ENCODE measurements at regions not wholly inside any gene's neighbourhood (a gene's known extent, or its start where the extent isn't known, plus 50 kb on each side); places are given as distances from the start of the nearest gene placed in this dataset.

DNA sequence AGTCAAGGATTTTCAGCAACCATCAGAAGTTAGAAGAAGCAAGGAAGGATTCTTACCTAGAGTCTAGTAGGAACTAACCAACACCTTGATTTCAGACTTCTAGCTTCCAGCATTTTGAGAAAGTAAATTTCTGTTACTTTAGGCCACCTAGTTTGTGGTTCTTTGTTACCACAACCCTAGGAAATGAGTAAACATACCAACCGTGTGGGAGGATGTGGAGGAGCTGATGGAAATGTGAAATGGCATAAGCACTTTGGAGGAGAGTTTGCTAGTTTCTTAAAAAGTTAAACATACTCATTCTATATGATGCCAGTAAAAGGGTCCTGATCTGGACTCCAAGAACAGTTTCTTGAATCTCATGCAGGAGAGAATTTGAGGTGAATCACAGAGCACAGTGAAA is 679.4 kb downstream of the PDHA2 start:
- Histone ChIP-seq H3K9me3 (ENCODE audit: control insufficient read depth, insufficient read depth, low read length) (no peaks in the 10 kb centered on the region), H3K27ac (ENCODE audit: low read depth, low read length) (no peak overlapping the region), H3K27me3 (ENCODE audit: control insufficient read depth, insufficient read depth, low read length) (no peaks in the 10 kb centered on the region), H3K36me3 (ENCODE audit: control insufficient read depth, insufficient read depth, low read length) (peaks cover 5% of the 10 kb centered on the region), H3K4me1 (ENCODE audit: control insufficient read depth, insufficient read depth, low read length) (no peaks in the 10 kb centered on the region), H3K4me3 (ENCODE audit: low read depth, low read length) (no peak overlapping the region)
- WGBS (ENCODE audit: insufficient coverage): no CpG with 5 or more reads among the region's 1 CpG
- DNase-seq (ENCODE audit: low read depth in 4 of 6, low spot score in 6 of 6): no peak

DNA sequence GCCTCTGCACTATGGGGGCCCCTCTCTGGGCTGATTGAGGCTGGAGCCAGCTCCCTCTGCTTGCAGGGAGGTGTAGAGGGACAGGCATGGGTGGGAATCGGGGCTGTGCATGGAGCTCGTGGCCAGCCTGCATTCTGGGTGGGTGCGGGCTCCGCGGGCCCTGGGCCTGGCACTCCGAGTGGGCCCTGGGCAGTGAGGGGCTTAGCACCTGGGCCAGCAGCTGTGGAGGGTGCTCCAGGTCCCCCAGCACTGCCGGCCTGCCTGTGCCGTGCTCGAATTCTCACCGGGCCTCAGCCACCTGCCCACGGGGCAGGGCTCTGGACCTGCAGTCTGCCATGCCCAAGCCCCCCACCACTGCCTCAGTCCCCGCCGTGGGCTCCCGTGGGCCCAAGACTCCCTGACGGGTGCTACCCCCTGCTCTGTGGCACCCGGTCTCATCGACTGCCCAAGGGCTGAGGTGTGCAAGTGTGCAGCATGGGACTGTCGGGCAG is 681.2 kb downstream of the PDHA2 start:
- Histone ChIP-seq H3K4me1 (ENCODE audit: control insufficient read depth, insufficient read depth, low read length) (no peaks in the 10 kb centered on the region), H3K27ac (ENCODE audit: low read depth, low read length) (no peak overlapping the region), H3K27me3 (ENCODE audit: control insufficient read depth, insufficient read depth, low read length) (no peaks in the 10 kb centered on the region), H3K4me3 (ENCODE audit: low read depth, low read length) (no peak overlapping the region), H3K36me3 (ENCODE audit: control insufficient read depth, insufficient read depth, low read length) (peaks cover 5% of the 10 kb centered on the region), H3K9me3 (ENCODE audit: control insufficient read depth, insufficient read depth, low read length) (no peaks in the 10 kb centered on the region)
- WGBS (ENCODE audit: insufficient coverage): 91% methylated on average over 18 of the region's 18 CpGs
- DNase-seq (ENCODE audit: low read depth in 4 of 6, low spot score in 6 of 6): no peak

DNA sequence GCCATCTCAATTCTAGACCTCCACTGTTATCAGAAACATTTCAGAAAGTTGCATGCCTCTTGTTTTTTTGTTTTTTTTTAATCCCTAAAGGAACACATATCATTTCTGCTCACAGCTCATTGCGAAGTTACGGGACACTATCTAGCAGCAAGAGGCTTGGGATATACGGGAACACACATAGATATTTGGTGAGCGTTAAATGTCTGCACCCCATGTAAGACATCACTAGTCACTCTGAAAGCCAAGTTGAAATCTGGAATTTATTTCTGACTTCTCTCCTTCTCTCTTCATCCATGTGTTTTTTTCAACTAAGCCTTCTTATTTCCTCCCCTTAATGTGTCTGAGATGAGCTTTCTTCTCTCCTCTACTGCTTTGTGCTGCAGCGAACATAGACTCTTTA is 683.7 kb downstream of the PDHA2 start:
- WGBS (ENCODE audit: insufficient coverage): 50% methylated on average over 2 of the region's 5 CpGs
- no peaks in the 10 kb centered on the region for H3K27me3 ChIP-seq (ENCODE audit: control insufficient read depth, insufficient read depth, low read length)
- H3K36me3 ChIP-seq (ENCODE audit: control insufficient read depth, insufficient read depth, low read length): peaks cover 5% of the 10 kb centered on the region
- no peak overlapping the region for H3K27ac ChIP-seq (ENCODE audit: low read depth, low read length)
- no peaks in the 10 kb centered on the region for H3K9me3 ChIP-seq (ENCODE audit: control insufficient read depth, insufficient read depth, low read length)
- H3K4me1 ChIP-seq (ENCODE audit: control insufficient read depth, insufficient read depth, low read length): no peaks in the 10 kb centered on the region
- H3K4me3 ChIP-seq (ENCODE audit: low read depth, low read length): no peak overlapping the region
- DNase-seq (ENCODE audit: low read depth in 4 of 6, low spot score in 6 of 6): no peak

DNA sequence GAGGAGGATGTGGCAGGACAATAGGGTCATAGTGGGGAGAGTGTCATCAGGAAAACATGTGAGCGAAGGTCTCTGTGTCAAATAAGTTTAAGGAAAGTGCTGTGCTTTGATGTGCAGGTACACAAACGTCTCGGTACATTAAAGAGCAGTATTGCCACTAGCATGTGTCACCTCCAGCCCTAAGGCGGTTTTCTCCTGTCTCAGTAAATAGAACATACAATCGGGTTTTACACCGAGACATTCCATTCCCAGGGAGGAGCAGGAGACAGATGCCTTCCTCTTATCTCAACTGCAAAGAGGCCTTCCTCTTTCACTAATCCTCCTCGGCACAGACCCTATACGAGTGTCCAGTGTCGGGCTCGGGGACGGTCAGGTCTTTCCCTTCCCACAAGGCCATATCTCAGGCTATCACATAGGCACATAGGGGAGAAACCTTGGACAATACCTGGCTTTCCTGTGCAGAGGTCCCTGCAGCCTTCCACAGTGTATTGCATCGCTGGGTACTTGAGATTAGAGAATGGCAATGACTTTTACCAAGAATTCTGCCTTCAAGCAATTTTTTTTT is 684.5 kb downstream of the PDHA2 start:
- no peaks in the 10 kb centered on the region for H3K9me3 ChIP-seq (ENCODE audit: control insufficient read depth, insufficient read depth, low read length)
- H3K4me3 ChIP-seq (ENCODE audit: low read depth, low read length): no peak overlapping the region
- H3K27ac ChIP-seq (ENCODE audit: low read depth, low read length): no peak overlapping the region
- no peaks in the 10 kb centered on the region for H3K27me3 ChIP-seq (ENCODE audit: control insufficient read depth, insufficient read depth, low read length)
- 83% methylated on average over 8 of the region's 12 CpGs for WGBS (ENCODE audit: insufficient coverage)
- DNase-seq (ENCODE audit: low read depth in 4 of 6, low spot score in 6 of 6): no peak
- peaks cover 5% of the 10 kb centered on the region for H3K36me3 ChIP-seq (ENCODE audit: control insufficient read depth, insufficient read depth, low read length)
- no peaks in the 10 kb centered on the region for H3K4me1 ChIP-seq (ENCODE audit: control insufficient read depth, insufficient read depth, low read length)

DNA sequence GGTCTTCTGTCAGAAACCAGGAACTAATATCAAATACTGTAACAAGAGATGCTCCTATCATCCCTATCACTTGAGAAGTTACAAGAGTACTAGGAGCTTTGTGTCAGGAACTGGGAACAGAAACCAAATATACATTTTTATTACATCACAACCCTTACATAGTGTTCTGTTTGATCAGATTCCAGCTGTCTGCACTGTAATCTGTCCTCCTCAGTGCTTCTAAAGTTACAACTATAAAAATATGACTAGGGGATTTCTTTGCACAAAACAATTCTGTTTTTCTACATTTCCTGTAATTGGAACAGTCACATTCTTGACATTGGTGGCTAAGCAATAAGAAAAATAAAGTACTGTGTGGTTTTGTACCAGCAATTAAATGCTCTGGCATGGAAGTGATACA is 686.0 kb downstream of the PDHA2 start:
- no peaks in the 10 kb centered on the region for H3K4me1 ChIP-seq (ENCODE audit: control insufficient read depth, insufficient read depth, low read length)
- H3K9me3 ChIP-seq (ENCODE audit: control insufficient read depth, insufficient read depth, low read length): no peaks in the 10 kb centered on the region
- H3K27ac ChIP-seq (ENCODE audit: low read depth, low read length): no peak overlapping the region
- no peak overlapping the region for H3K4me3 ChIP-seq (ENCODE audit: low read depth, low read length)
- peaks cover 4% of the 10 kb centered on the region for H3K36me3 ChIP-seq (ENCODE audit: control insufficient read depth, insufficient read depth, low read length)
- no peaks in the 10 kb centered on the region for H3K27me3 ChIP-seq (ENCODE audit: control insufficient read depth, insufficient read depth, low read length)
- DNase-seq (ENCODE audit: low read depth in 4 of 6, low spot score in 6 of 6): no peak

DNA sequence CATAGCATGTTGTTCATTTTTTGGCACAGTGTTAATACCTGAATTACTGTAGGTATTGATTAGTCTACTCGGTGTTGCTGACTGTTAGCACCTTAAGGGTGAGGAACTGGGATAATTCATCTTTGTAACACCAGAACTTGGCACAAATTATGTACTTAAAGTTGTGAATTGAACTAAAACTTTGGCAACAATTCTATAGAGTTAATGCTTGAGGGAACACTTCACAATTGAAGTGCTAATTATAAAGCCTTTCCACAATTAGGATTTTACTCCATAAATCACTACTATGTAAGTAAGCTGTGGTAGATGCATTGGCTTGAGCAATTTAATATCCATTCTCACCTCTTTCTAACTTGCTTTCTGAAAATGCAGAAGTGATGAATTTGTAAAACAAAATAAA is 686.7 kb downstream of the PDHA2 start:
- 40% methylated on average over 1 of the region's 1 CpG for WGBS (ENCODE audit: insufficient coverage)
- no peak for DNase-seq (ENCODE audit: low read depth in 4 of 6, low spot score in 6 of 6)
- H3K4me3 ChIP-seq (ENCODE audit: low read depth, low read length): no peak overlapping the region
- H3K9me3 ChIP-seq (ENCODE audit: control insufficient read depth, insufficient read depth, low read length): no peaks in the 10 kb centered on the region
- H3K27ac ChIP-seq (ENCODE audit: low read depth, low read length): no peak overlapping the region
- H3K4me1 ChIP-seq (ENCODE audit: control insufficient read depth, insufficient read depth, low read length): no peaks in the 10 kb centered on the region
- no peaks in the 10 kb centered on the region for H3K36me3 ChIP-seq (ENCODE audit: control insufficient read depth, insufficient read depth, low read length)
- H3K27me3 ChIP-seq (ENCODE audit: control insufficient read depth, insufficient read depth, low read length): no peaks in the 10 kb centered on the region

DNA sequence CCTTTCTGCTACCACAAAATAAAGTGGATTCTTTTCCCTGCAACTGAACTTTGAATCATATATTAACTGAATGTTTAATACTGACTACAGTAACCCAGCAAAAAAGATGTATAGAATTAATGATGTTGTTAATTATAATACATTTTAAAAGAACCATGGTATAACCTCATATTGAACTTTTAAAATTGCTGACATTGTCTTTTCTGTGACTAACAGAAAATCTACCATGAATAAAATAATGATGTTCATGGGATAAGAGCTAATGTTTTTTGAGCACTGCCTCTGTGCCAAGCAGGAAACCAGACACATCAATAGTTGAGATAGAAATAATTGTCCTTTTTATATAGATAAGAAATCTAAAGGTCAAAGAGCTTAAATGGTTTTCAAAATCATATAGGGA is 691.9 kb downstream of the PDHA2 start:
- Histone ChIP-seq H3K9me3 (ENCODE audit: control insufficient read depth, insufficient read depth, low read length) (no peaks in the 10 kb centered on the region), H3K27me3 (ENCODE audit: control insufficient read depth, insufficient read depth, low read length) (no peaks in the 10 kb centered on the region), H3K4me1 (ENCODE audit: control insufficient read depth, insufficient read depth, low read length) (no peaks in the 10 kb centered on the region), H3K36me3 (ENCODE audit: control insufficient read depth, insufficient read depth, low read length) (no peaks in the 10 kb centered on the region), H3K4me3 (ENCODE audit: low read depth, low read length) (no peak overlapping the region), H3K27ac (ENCODE audit: low read depth, low read length) (no peak overlapping the region)
- no peak for DNase-seq (ENCODE audit: low read depth in 4 of 6, low spot score in 6 of 6)

DNA sequence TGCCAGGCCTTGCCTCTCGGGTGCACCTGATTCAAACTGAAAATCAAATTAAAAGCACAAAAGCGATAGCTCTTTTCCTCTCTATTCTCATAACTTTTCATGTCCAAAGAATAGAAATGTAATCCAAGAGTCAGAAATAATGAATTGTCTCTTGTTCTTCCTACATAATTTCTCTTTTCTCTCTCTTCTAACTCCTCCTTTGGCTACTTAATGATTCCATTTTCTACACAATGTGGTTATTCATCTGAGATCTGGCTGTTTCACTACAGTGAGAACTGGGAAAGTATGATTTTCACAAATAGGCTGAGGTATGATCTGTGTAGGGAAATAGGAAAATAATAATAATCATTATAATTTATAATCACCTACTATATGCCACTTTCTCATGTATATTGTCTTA is 703.5 kb downstream of the PDHA2 start:
- DNase-seq (ENCODE audit: low read depth in 4 of 6, low spot score in 6 of 6): no peak
- no CpG with 5 or more reads among the region's 2 CpGs for WGBS (ENCODE audit: insufficient coverage)
- Histone ChIP-seq H3K4me3 (ENCODE audit: low read depth, low read length) (no peak overlapping the region), H3K4me1 (ENCODE audit: control insufficient read depth, insufficient read depth, low read length) (no peaks in the 10 kb centered on the region), H3K9me3 (ENCODE audit: control insufficient read depth, insufficient read depth, low read length) (no peaks in the 10 kb centered on the region), H3K27me3 (ENCODE audit: control insufficient read depth, insufficient read depth, low read length) (no peaks in the 10 kb centered on the region), H3K36me3 (ENCODE audit: control insufficient read depth, insufficient read depth, low read length) (no peaks in the 10 kb centered on the region), H3K27ac (ENCODE audit: low read depth, low read length) (no peak overlapping the region)

DNA sequence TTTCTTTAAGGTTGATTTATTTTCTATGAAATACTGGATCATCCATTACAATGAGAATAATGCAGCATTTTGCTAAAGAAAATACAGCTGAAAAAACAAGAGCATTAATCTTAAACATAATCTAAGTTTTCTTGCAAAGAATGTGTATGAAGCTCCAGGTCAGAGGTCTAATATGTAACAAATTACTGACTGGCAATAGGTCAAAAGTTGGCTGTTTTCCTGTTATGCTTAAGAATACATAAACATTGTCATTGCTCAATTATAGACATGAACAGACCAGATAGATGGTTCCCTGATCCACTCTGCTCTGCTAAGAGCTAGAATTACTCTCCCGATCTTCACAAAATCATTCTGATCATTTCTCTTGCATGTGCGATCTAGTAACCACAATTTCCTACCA is 718.6 kb downstream of the PDHA2 start:
- WGBS (ENCODE audit: insufficient coverage): 79% methylated on average over 2 of the region's 2 CpGs
- H3K27me3 ChIP-seq (ENCODE audit: control insufficient read depth, insufficient read depth, low read length): no peaks in the 10 kb centered on the region
- no peak for DNase-seq (ENCODE audit: low read depth in 4 of 6, low spot score in 6 of 6)
- no peak overlapping the region for H3K27ac ChIP-seq (ENCODE audit: low read depth, low read length)
- H3K36me3 ChIP-seq (ENCODE audit: control insufficient read depth, insufficient read depth, low read length): no peaks in the 10 kb centered on the region
- H3K4me1 ChIP-seq (ENCODE audit: control insufficient read depth, insufficient read depth, low read length): no peaks in the 10 kb centered on the region
- H3K9me3 ChIP-seq (ENCODE audit: control insufficient read depth, insufficient read depth, low read length): no peaks in the 10 kb centered on the region
- H3K4me3 ChIP-seq (ENCODE audit: low read depth, low read length): no peak overlapping the region

DNA sequence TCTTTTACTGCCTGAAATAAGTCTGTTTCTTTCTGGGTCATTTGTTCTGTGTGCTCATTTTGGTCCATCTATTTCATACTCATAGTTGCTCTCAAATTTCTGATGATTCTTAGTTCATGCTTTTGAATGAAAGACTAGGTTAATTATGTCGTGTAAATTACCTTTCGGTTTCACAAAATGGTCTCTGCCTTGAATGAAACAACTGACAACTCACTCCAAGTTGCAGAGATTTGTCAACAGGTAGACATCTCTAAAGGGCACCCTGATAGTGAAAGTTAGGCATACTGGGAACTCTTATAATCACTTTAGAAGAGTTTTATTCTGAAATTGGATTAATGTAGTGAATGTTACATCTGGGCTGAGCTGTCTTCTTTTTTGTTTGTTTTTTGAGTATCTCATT is 726.9 kb downstream of the PDHA2 start:
- H3K27me3 ChIP-seq (ENCODE audit: control insufficient read depth, insufficient read depth, low read length): no peaks in the 10 kb centered on the region
- no peaks in the 10 kb centered on the region for H3K4me1 ChIP-seq (ENCODE audit: control insufficient read depth, insufficient read depth, low read length)
- H3K27ac ChIP-seq (ENCODE audit: low read depth, low read length): no peak overlapping the region
- H3K4me3 ChIP-seq (ENCODE audit: low read depth, low read length): no peak overlapping the region
- no peak for DNase-seq (ENCODE audit: low read depth in 4 of 6, low spot score in 6 of 6)
- no peaks in the 10 kb centered on the region for H3K36me3 ChIP-seq (ENCODE audit: control insufficient read depth, insufficient read depth, low read length)
- no peaks in the 10 kb centered on the region for H3K9me3 ChIP-seq (ENCODE audit: control insufficient read depth, insufficient read depth, low read length)
- no CpG with 5 or more reads among the region's 2 CpGs for WGBS (ENCODE audit: insufficient coverage)

All from spinal cord (tissue), 9 donors.